ENCODE measurements at regions not wholly inside any gene's neighbourhood (a gene's known extent, or its start where the extent isn't known, plus 50 kb on each side); places are given as distances from the start of the nearest gene placed in this dataset.

- no peaks in the 10 kb centered on the region for H3K4me1 ChIP-seq
- no peaks in the 10 kb centered on the region for H3K27me3 ChIP-seq
- no peaks in the 10 kb centered on the region for H3K9me3 ChIP-seq
- no peak for DNase-seq
- no peak overlapping the region for H3K9ac ChIP-seq (ENCODE audit: low read depth in 2 of 2, low read length in 2 of 2)
- no peak overlapping the region for H3K27ac ChIP-seq
- TF ChIP-seq, protein P1, sequence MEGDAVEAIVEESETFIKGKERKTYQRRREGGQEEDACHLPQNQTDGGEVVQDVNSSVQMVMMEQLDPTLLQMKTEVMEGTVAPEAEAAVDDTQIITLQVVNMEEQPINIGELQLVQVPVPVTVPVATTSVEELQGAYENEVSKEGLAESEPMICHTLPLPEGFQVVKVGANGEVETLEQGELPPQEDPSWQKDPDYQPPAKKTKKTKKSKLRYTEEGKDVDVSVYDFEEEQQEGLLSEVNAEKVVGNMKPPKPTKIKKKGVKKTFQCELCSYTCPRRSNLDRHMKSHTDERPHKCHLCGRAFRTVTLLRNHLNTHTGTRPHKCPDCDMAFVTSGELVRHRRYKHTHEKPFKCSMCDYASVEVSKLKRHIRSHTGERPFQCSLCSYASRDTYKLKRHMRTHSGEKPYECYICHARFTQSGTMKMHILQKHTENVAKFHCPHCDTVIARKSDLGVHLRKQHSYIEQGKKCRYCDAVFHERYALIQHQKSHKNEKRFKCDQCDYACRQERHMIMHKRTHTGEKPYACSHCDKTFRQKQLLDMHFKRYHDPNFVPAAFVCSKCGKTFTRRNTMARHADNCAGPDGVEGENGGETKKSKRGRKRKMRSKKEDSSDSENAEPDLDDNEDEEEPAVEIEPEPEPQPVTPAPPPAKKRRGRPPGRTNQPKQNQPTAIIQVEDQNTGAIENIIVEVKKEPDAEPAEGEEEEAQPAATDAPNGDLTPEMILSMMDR (IDR thresholded peaks at IDR 0.05): no peak
- H3K4me3 ChIP-seq: no peak overlapping the region
- intact Hi-C loops (cut with DNase I): no loop called here
- no peaks in the 10 kb centered on the region for H3K36me3 ChIP-seq
These were observed 231.8 kb downstream of the SQOR start for GRCh38 chr15:45866616-45867015.

GRCh38 chr15:45867281-45867680 lies 232.5 kb downstream of the SQOR start:
- Histone ChIP-seq H3K27ac (no peak overlapping the region), H3K9ac (ENCODE audit: low read depth in 2 of 2, low read length in 2 of 2) (no peak overlapping the region), H3K4me1 (no peaks in the 10 kb centered on the region), H3K4me3 (no peak overlapping the region), H3K27me3 (no peaks in the 10 kb centered on the region), H3K9me3 (no peaks in the 10 kb centered on the region), H3K36me3 (no peaks in the 10 kb centered on the region)
- DNase-seq: no peak
- TF ChIP-seq, protein P1 (IDR thresholded peaks at IDR 0.05): no peak
- intact Hi-C loops (cut with DNase I): no loop called here

GRCh38 chr15:45868109-45868691 lies 233.4 kb downstream of the SQOR start:
- no peaks in the 10 kb centered on the region for H3K4me1 ChIP-seq
- H3K4me3 ChIP-seq: no peak overlapping the region
- intact Hi-C loops (cut with DNase I): no loop called here
- no peaks in the 10 kb centered on the region for H3K36me3 ChIP-seq
- H3K9me3 ChIP-seq: no peaks in the 10 kb centered on the region
- DNase-seq: no peak
- TF ChIP-seq, protein P1 (IDR thresholded peaks at IDR 0.05): no peak
- H3K27ac ChIP-seq: no peak overlapping the region
- H3K27me3 ChIP-seq: no peaks in the 10 kb centered on the region
- no peak overlapping the region for H3K9ac ChIP-seq (ENCODE audit: low read depth in 2 of 2, low read length in 2 of 2)

GRCh38 chr15:45869034-45869668 lies 234.3 kb downstream of the SQOR start:
- Histone ChIP-seq H3K4me3 (no peak overlapping the region), H3K27ac (no peak overlapping the region), H3K9me3 (no peaks in the 10 kb centered on the region), H3K27me3 (no peaks in the 10 kb centered on the region), H3K9ac (ENCODE audit: low read depth in 2 of 2, low read length in 2 of 2) (no peak overlapping the region), H3K36me3 (no peaks in the 10 kb centered on the region), H3K4me1 (no peaks in the 10 kb centered on the region)
- TF ChIP-seq, protein P1 (IDR thresholded peaks at IDR 0.05): no peak
- intact Hi-C loops (cut with DNase I): no loop called here
- DNase-seq: no peak

DNA sequence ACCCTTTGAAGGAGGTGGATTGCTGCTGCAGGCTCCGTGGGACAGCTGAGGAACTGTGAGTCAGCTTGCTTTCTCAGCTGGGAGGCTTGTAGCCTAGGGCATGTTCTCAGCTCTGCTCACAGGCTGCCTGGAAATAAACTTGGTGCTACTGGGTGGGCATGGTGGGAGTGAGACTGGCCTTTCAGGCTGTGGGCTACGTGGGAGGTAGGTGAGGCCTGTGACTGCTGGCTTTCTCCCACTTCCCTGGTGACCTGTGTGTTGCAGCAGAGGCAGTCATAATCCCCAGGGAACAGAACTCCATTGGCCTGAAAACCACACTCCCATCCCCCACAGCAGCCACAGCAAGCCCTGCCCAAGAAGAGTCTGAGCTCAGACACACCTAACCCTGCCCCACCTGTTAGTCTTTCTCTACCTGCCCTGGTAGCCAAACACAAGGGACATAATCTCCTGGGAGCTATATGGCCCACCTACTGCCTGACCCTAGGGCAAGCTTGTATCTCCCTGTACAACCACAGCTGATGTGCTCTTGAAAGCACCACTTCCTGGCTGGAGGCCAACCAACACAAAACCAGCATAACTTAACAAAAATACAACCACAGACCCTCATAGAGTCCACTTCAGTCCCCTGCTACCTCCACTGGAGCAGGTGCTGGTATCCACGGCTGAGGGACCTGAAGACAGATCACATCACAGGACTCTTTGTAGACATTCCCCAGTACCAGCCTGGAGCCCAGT lies 236.5 kb downstream of the SQOR start:
- Histone ChIP-seq H3K4me3 (no peak overlapping the region), H3K27ac (no peak overlapping the region), H3K36me3 (no peaks in the 10 kb centered on the region), H3K4me1 (no peaks in the 10 kb centered on the region), H3K9me3 (no peaks in the 10 kb centered on the region), H3K9ac (ENCODE audit: low read depth in 2 of 2, low read length in 2 of 2) (no peak overlapping the region), H3K27me3 (no peaks in the 10 kb centered on the region)
- TF ChIP-seq, protein P1 (IDR thresholded peaks at IDR 0.05): no peak
- DNase-seq: peak; percentile 57
- intact Hi-C loops (cut with DNase I): no loop called here

All from colonic mucosa (tissue), 4 donors.